KMS-11 (cell line): ENCODE measurements at regions not wholly inside any gene's neighbourhood (a gene's known extent, or its start where the extent isn't known, plus 50 kb on each side); places are given as distances from the start of the nearest gene placed in this dataset.

Experiments used
- H2AFZ ChIP-seq: fragments of 200-600 bp; sonication (generic); 2 replicates; pipeline ENCODE4 v1.6.1; 2016; ENCODE audit warnings: antibody characterized with exemption, mixed run types, low read depth
- H3K27ac ChIP-seq: fragments of 200-600 bp; sonication (generic); 2 replicates; pipeline ENCODE4 v1.6.1; 2016; ENCODE audit warnings: mild to moderate bottlenecking, mixed run types
- H3K27me3 ChIP-seq: fragments of 200-600 bp; sonication (generic); 2 replicates; pipeline ENCODE4 v1.6.1; 2017; ENCODE audit warnings: mild to moderate bottlenecking, low read depth, mixed run types, moderate library complexity; ENCODE audit not compliant: insufficient read depth
- H3K36me3 ChIP-seq: fragments of 200-600 bp; sonication (generic); 2 replicates; pipeline ENCODE4 v1.6.1; 2017; ENCODE audit warnings: mild to moderate bottlenecking, mixed run types; ENCODE audit not compliant: insufficient read depth
- H3K4me1 ChIP-seq: fragments of 200-600 bp; sonication (generic); 2 replicates; pipeline ENCODE4 v1.6.1; 2016; ENCODE audit warnings: mild to moderate bottlenecking, low read depth, mixed run types; ENCODE audit not compliant: poor library complexity, severe bottlenecking
- H3K4me2 ChIP-seq: fragments of 200-600 bp; sonication (generic); 2 replicates; pipeline ENCODE4 v1.7.0; 2016; ENCODE audit warnings: mild to moderate bottlenecking, mixed run types
- H3K4me3 ChIP-seq: fragments of 200-600 bp; sonication (generic); IDR thresholded peaks from 2 replicates; pipeline ENCODE4 v1.6.1; 2017; ENCODE audit warnings: low read depth, low read length, mixed read lengths; ENCODE audit not compliant: insufficient read depth
- H3K79me2 ChIP-seq: fragments of 200-600 bp; sonication (generic); 2 replicates; pipeline ENCODE4 v1.6.1; 2016; ENCODE audit warnings: low read depth, mixed run types; ENCODE audit not compliant: insufficient read depth
- H3K9ac ChIP-seq: fragments of 200-600 bp; sonication (generic); 2 replicates; pipeline ENCODE4 v1.6.1; 2016; ENCODE audit warnings: mild to moderate bottlenecking, mixed run types
- H4K20me1 ChIP-seq: fragments of 200-600 bp; sonication (generic); 2 replicates; pipeline ENCODE4 v1.6.1; 2016; ENCODE audit warnings: mild to moderate bottlenecking, mixed run types; ENCODE audit not compliant: insufficient read depth
- CTCF ChIP-seq: fragments of 200-600 bp; sonication (generic); conservative IDR thresholded peaks from 2 replicates; pipeline ENCODE4 v1.6.1; 2017; ENCODE audit warnings: low read depth, mild to moderate bottlenecking, antibody characterized with exemption, low read length, moderate library complexity, mixed read lengths

- no peaks in the 10 kb centered on the region for H3K79me2 ChIP-seq
- H4K20me1 ChIP-seq = no peaks in the 10 kb centered on the region
- H2AFZ ChIP-seq = no peak overlapping the region
- no peak overlapping the region for H3K27ac ChIP-seq
- H3K9ac ChIP-seq = no peak overlapping the region
- no peak for TF ChIP-seq CTCF
- H3K4me1 ChIP-seq = no peaks in the 10 kb centered on the region
- H3K27me3 ChIP-seq = no peaks in the 10 kb centered on the region
- no peaks in the 10 kb centered on the region for H3K36me3 ChIP-seq
- H3K4me2 ChIP-seq = no peak overlapping the region
- no peak overlapping the region for H3K4me3 ChIP-seq
These were observed 667.6 kb upstream of the TBX3 start for GRCh38 chr12:115351514-115352077.

- no peaks in the 10 kb centered on the region for H3K79me2 ChIP-seq
- H2AFZ ChIP-seq = no peak overlapping the region
- no peak overlapping the region for H3K27ac ChIP-seq
- H3K27me3 ChIP-seq = no peaks in the 10 kb centered on the region
- no peaks in the 10 kb centered on the region for H3K36me3 ChIP-seq
- TF ChIP-seq CTCF = no peak
- H3K4me3 ChIP-seq = no peak overlapping the region
- H3K4me1 ChIP-seq = no peaks in the 10 kb centered on the region
- no peak overlapping the region for H3K9ac ChIP-seq
- no peak overlapping the region for H3K4me2 ChIP-seq
- no peaks in the 10 kb centered on the region for H4K20me1 ChIP-seq
These were observed 665.7 kb upstream of the TBX3 start for GRCh38 chr12:115349711-115350110.

- Histone ChIP-seq H3K4me2 (no peak overlapping the region), H3K4me3 (no peak overlapping the region), H3K9ac (no peak overlapping the region), H3K27me3 (no peaks in the 10 kb centered on the region), H3K4me1 (no peaks in the 10 kb centered on the region), H3K79me2 (no peaks in the 10 kb centered on the region), H4K20me1 (no peaks in the 10 kb centered on the region), H3K27ac (no peak overlapping the region), H2AFZ (no peak overlapping the region), H3K36me3 (no peaks in the 10 kb centered on the region)
- TF ChIP-seq CTCF = no peak
These were observed 664.3 kb upstream of the TBX3 start for GRCh38 chr12:115348301-115348700.

GRCh38 chr12:115343601-115344000 lies 659.6 kb upstream of the TBX3 start:
- Histone ChIP-seq H3K4me1 (no peaks in the 10 kb centered on the region), H3K27me3 (no peaks in the 10 kb centered on the region), H4K20me1 (no peaks in the 10 kb centered on the region), H3K4me3 (no peak overlapping the region), H3K9ac (no peak overlapping the region), H3K4me2 (no peak overlapping the region), H3K36me3 (no peaks in the 10 kb centered on the region), H2AFZ (no peak overlapping the region), H3K27ac (no peak overlapping the region), H3K79me2 (no peaks in the 10 kb centered on the region)
- no peak for TF ChIP-seq CTCF
